DMS79 (cell line): ENCODE measurements at regions not wholly inside any gene's neighbourhood (a gene's known extent, or its start where the extent isn't known, plus 50 kb on each side); places are given as distances from the start of the nearest gene placed in this dataset.

Experiments used
- DNase-seq: peaks from one replicate; lab custom pipeline; 2025; lab: John Stamatoyannopoulos, UW

GRCh38 chr3:168512802-168513201, 417.1 kb upstream of the GOLIM4 start:
- DNase-seq: no peak

- no peak for DNase-seq
Observed at GRCh38 chr3:168511428-168512014, 415.8 kb upstream of the GOLIM4 start.

- no peak for DNase-seq
Observed at GRCh38 chr3:168506589-168506988, 410.9 kb upstream of the GOLIM4 start.

- no peak for DNase-seq
Observed at GRCh38 chr3:168501570-168501969, 405.8 kb upstream of the GOLIM4 start.

GRCh38 chr3:168498194-168498593, 402.5 kb upstream of the GOLIM4 start:
- DNase-seq: no peak

GRCh38 chr3:168497741-168498140, 402.0 kb upstream of the GOLIM4 start:
- no peak for DNase-seq

- DNase-seq: no peak
Observed at GRCh38 chr3:168497183-168497582, 401.5 kb upstream of the GOLIM4 start.

GRCh38 chr3:168495932-168496331, 400.2 kb upstream of the GOLIM4 start:
- DNase-seq: no peak

- DNase-seq: no peak
Observed at GRCh38 chr3:168495270-168495669, 399.5 kb upstream of the GOLIM4 start.

- no peak for DNase-seq
Observed at GRCh38 chr3:168493412-168494205, 397.9 kb upstream of the GOLIM4 start.

GRCh38 chr3:168490981-168491380, 395.3 kb upstream of the GOLIM4 start:
- no peak for DNase-seq

GRCh38 chr3:168489301-168489700, 393.6 kb upstream of the GOLIM4 start:
- DNase-seq: no peak

GRCh38 chr3:168485936-168486335, 390.2 kb upstream of the GOLIM4 start:
- no peak for DNase-seq

GRCh38 chr3:168476360-168476980, 380.7 kb upstream of the GOLIM4 start:
- no peak for DNase-seq

GRCh38 chr3:168475704-168476103, 380.0 kb upstream of the GOLIM4 start:
- no peak for DNase-seq

GRCh38 chr3:168473334-168473890, 377.7 kb upstream of the GOLIM4 start:
- DNase-seq: no peak

GRCh38 chr3:168472783-168473182, 377.1 kb upstream of the GOLIM4 start:
- no peak for DNase-seq

GRCh38 chr3:168470380-168470779, 374.7 kb upstream of the GOLIM4 start:
- DNase-seq: no peak

- DNase-seq: no peak
Observed at GRCh38 chr3:168469436-168469835, 373.7 kb upstream of the GOLIM4 start.

GRCh38 chr3:168467115-168467714, 371.5 kb upstream of the GOLIM4 start:
- DNase-seq: no peak

GRCh38 chr3:168461793-168462192, 366.1 kb upstream of the GOLIM4 start:
- DNase-seq: no peak

GRCh38 chr3:168459226-168459784, 363.6 kb upstream of the GOLIM4 start:
- DNase-seq: no peak
